Mesothelial cell of epicardium (in vitro differentiated cells): ENCODE measurements at regions not wholly inside any gene's neighbourhood (a gene's known extent, or its start where the extent isn't known, plus 50 kb on each side); places are given as distances from the start of the nearest gene placed in this dataset.

Experiments used
- DNase-seq, 2 experiments: peaks; one replicate each; pipeline ENCODE4 v3.0.0; 2021; ENCODE audit warnings: low spot score in 2 of 2; ENCODE audit not compliant: unreplicated experiment in 2 of 2
- H3K27ac Mint-ChIP-seq: 2 replicates; pipeline ENCODE4 v1.8.0; 2021; ENCODE audit warnings: mixed read lengths
- H3K27me3 Mint-ChIP-seq: 2 replicates; pipeline ENCODE4 v1.8.0; 2021; ENCODE audit warnings: low read depth, mixed read lengths
- H3K36me3 Mint-ChIP-seq: 2 replicates; pipeline ENCODE4 v1.8.0; 2021; ENCODE audit warnings: mixed read lengths
- H3K4me1 Mint-ChIP-seq: 2 replicates; pipeline ENCODE4 v1.8.0; 2021; ENCODE audit warnings: mixed read lengths
- H3K4me3 Mint-ChIP-seq: 2 replicates; pipeline ENCODE4 v1.8.0; 2021; ENCODE audit warnings: mild to moderate bottlenecking, moderate library complexity, mixed read lengths
- H3K9me3 Mint-ChIP-seq: 2 replicates; pipeline ENCODE4 v1.8.0; 2021; ENCODE audit warnings: mixed read lengths
- TF ChIP-seq, protein P1 (sequence below): fragments of 200-600 bp; sonication (generic); IDR thresholded peaks from one replicate; pipeline ENCODE4 v1.5.0; 2021; ENCODE audit warnings: antibody characterized with exemption; ENCODE audit not compliant: unreplicated experiment

DNA sequence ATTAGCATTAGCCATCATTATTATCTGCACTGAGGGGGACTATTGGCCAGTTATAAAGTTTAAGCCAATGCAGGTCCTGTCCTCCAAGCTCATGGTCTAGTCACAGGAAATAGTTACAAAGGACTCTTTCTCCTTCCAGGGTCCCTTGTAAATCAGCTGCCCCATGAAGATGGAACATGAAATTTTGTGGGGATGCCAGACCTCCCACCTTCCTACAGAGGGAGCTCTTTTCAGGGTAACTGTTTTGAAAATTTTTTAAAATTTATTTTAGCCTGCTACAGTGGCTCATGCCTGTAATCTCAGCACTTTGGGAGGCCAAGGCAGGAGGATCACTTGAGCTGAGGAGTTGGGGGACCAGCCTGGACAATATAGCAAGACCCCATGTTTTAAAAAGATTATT, 124.4 kb upstream of the SLC34A2 start:
- Mint-ChIP-seq H3K27me3 (no peaks in the 10 kb centered on the region), H3K9me3 (no peaks in the 10 kb centered on the region), H3K4me1 (peaks cover 2% of the 10 kb centered on the region), H3K4me3 (no peak overlapping the region), H3K36me3 (no peaks in the 10 kb centered on the region), H3K27ac (no peak overlapping the region)
- no peak for DNase-seq
- TF ChIP-seq, protein P1, sequence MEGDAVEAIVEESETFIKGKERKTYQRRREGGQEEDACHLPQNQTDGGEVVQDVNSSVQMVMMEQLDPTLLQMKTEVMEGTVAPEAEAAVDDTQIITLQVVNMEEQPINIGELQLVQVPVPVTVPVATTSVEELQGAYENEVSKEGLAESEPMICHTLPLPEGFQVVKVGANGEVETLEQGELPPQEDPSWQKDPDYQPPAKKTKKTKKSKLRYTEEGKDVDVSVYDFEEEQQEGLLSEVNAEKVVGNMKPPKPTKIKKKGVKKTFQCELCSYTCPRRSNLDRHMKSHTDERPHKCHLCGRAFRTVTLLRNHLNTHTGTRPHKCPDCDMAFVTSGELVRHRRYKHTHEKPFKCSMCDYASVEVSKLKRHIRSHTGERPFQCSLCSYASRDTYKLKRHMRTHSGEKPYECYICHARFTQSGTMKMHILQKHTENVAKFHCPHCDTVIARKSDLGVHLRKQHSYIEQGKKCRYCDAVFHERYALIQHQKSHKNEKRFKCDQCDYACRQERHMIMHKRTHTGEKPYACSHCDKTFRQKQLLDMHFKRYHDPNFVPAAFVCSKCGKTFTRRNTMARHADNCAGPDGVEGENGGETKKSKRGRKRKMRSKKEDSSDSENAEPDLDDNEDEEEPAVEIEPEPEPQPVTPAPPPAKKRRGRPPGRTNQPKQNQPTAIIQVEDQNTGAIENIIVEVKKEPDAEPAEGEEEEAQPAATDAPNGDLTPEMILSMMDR: peak; percentile 29

DNA sequence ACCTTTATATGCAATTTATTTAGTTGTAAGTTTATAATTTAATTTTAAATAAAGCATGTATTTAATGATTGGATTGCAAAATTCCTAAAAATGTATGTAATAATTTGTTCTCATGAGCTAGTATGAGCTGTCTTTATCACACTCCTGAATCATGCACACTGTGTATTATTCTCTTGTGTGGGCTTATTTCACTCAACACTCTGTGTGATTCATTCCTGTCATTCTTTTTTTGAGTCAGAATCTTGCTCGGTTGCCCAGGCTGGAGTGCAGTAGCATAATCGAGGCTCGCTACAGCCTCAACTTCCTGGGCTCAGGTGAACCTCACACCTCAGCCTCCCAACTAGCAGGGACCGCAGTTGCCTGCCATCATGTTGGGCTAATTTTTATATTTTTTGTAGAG, 123.1 kb upstream of the SLC34A2 start:
- Mint-ChIP-seq H3K27me3 (no peaks in the 10 kb centered on the region), H3K4me3 (no peak overlapping the region), H3K27ac (no peak overlapping the region), H3K9me3 (no peaks in the 10 kb centered on the region), H3K4me1 (peaks cover 7% of the 10 kb centered on the region), H3K36me3 (no peaks in the 10 kb centered on the region)
- TF ChIP-seq, protein P1: no peak
- no peak for DNase-seq

GRCh38 chr4:25533256-25533655, 122.4 kb upstream of the SLC34A2 start:
- Mint-ChIP-seq H3K27ac (no peak overlapping the region), H3K9me3 (no peaks in the 10 kb centered on the region), H3K4me3 (no peak overlapping the region), H3K27me3 (no peaks in the 10 kb centered on the region), H3K4me1 (peaks cover 7% of the 10 kb centered on the region), H3K36me3 (no peaks in the 10 kb centered on the region)
- TF ChIP-seq, protein P1: no peak
- DNase-seq: no peak

GRCh38 chr4:25535278-25535677, 120.4 kb upstream of the SLC34A2 start:
- H3K27ac Mint-ChIP-seq: no peak overlapping the region
- TF ChIP-seq, protein P1: no peak
- no peaks in the 10 kb centered on the region for H3K27me3 Mint-ChIP-seq
- no peak overlapping the region for H3K4me3 Mint-ChIP-seq
- peaks cover 7% of the 10 kb centered on the region for H3K4me1 Mint-ChIP-seq
- H3K36me3 Mint-ChIP-seq: no peaks in the 10 kb centered on the region
- no peaks in the 10 kb centered on the region for H3K9me3 Mint-ChIP-seq
- no peak for DNase-seq

- no peaks in the 10 kb centered on the region for H3K36me3 Mint-ChIP-seq
- peaks cover 7% of the 10 kb centered on the region for H3K4me1 Mint-ChIP-seq
- no peak overlapping the region for H3K4me3 Mint-ChIP-seq
- DNase-seq: no peak
- no peaks in the 10 kb centered on the region for H3K27me3 Mint-ChIP-seq
- H3K27ac Mint-ChIP-seq: no peak overlapping the region
- H3K9me3 Mint-ChIP-seq: no peaks in the 10 kb centered on the region
- TF ChIP-seq, protein P1: no peak
Observed at GRCh38 chr4:25535701-25536473, 119.8 kb upstream of the SLC34A2 start.
